ENCODE measurements at regions not wholly inside any gene's neighbourhood (a gene's known extent, or its start where the extent isn't known, plus 50 kb on each side); places are given as distances from the start of the nearest gene placed in this dataset.

- 68% methylated on average over 3 of the region's 3 CpGs for WGBS
- Histone ChIP-seq H3K36me3 (no peaks in the 10 kb centered on the region), H3K9me3 (no peaks in the 10 kb centered on the region), H3K4me3 (no peak overlapping the region), H3K27me3 (no peaks in the 10 kb centered on the region), H3K27ac (peak overlapping the region; percentile 38), H3K4me1 (peaks cover 9% of the 10 kb centered on the region)
- DNase-seq (ENCODE audit: low spot score in 2 of 2), result no peak
- TF ChIP-seq POLR2A (IDR thresholded peaks at IDR 0.05), result no peak
- no peak for TF ChIP-seq EP300 (IDR thresholded peaks at IDR 0.05)
- no peak for TF ChIP-seq POLR2AphosphoS5 (IDR thresholded peaks at IDR 0.05)
Observed at GRCh38 chr2:136239079-136239685, 121.2 kb upstream of the CXCR4 start.

- Histone ChIP-seq H3K4me3 (no peak overlapping the region), H3K36me3 (no peaks in the 10 kb centered on the region), H3K9me3 (no peaks in the 10 kb centered on the region), H3K27me3 (no peaks in the 10 kb centered on the region), H3K27ac (peak overlapping the region; percentile 35), H3K4me1 (peaks cover 9% of the 10 kb centered on the region)
- DNase-seq (ENCODE audit: low spot score in 2 of 2), result no peak
- 54% methylated on average over 6 of the region's 6 CpGs for WGBS
- TF ChIP-seq CTCF (IDR thresholded peaks at IDR 0.05), result no peak
- TF ChIP-seq POLR2AphosphoS5 (IDR thresholded peaks at IDR 0.05), result no peak
- TF ChIP-seq POLR2A (IDR thresholded peaks at IDR 0.05), result no peak
- TF ChIP-seq EP300 (IDR thresholded peaks at IDR 0.05), result no peak
Observed at GRCh38 chr2:136238286-136239078, 120.5 kb upstream of the CXCR4 start.

- H3K36me3 ChIP-seq, result no peaks in the 10 kb centered on the region
- WGBS, result 35% methylated on average over 3 of the region's 4 CpGs
- TF ChIP-seq POLR2AphosphoS5 (IDR thresholded peaks at IDR 0.05) (no peak), POLR2A (IDR thresholded peaks at IDR 0.05) (no peak), CTCF (IDR thresholded peaks at IDR 0.05) (no peak), EP300 (IDR thresholded peaks at IDR 0.05) (no peak)
- peaks cover 9% of the 10 kb centered on the region for H3K4me1 ChIP-seq
- no peak overlapping the region for H3K27ac ChIP-seq
- peaks cover 5% of the 10 kb centered on the region for H3K27me3 ChIP-seq
- no peak for DNase-seq (ENCODE audit: low spot score in 2 of 2)
- no peaks in the 10 kb centered on the region for H3K9me3 ChIP-seq
- no peak overlapping the region for H3K4me3 ChIP-seq
Observed at GRCh38 chr2:136236019-136236418, 118.1 kb upstream of the CXCR4 start.

GRCh38 chr2:136235546-136235945, 117.6 kb upstream of the CXCR4 start:
- Histone ChIP-seq H3K4me3 (no peak overlapping the region), H3K27me3 (peaks cover 5% of the 10 kb centered on the region), H3K36me3 (no peaks in the 10 kb centered on the region), H3K9me3 (no peaks in the 10 kb centered on the region), H3K27ac (no peak overlapping the region), H3K4me1 (peaks cover 9% of the 10 kb centered on the region)
- WGBS, result 32% methylated on average over 4 of the region's 4 CpGs
- TF ChIP-seq EP300 (IDR thresholded peaks at IDR 0.05) (no peak), CTCF (IDR thresholded peaks at IDR 0.05) (no peak), POLR2AphosphoS5 (IDR thresholded peaks at IDR 0.05) (no peak), POLR2A (IDR thresholded peaks at IDR 0.05) (no peak)
- DNase-seq (ENCODE audit: low spot score in 2 of 2), result no peak

- peaks cover 5% of the 10 kb centered on the region for H3K27me3 ChIP-seq
- no peak for DNase-seq (ENCODE audit: low spot score in 2 of 2)
- H3K27ac ChIP-seq, result no peak overlapping the region
- WGBS, result 89% methylated on average over 7 of the region's 7 CpGs
- H3K9me3 ChIP-seq, result no peaks in the 10 kb centered on the region
- no peaks in the 10 kb centered on the region for H3K36me3 ChIP-seq
- TF ChIP-seq EP300 (IDR thresholded peaks at IDR 0.05), result no peak
- no peak for TF ChIP-seq POLR2A (IDR thresholded peaks at IDR 0.05)
- TF ChIP-seq CTCF (IDR thresholded peaks at IDR 0.05), result no peak
- TF ChIP-seq POLR2AphosphoS5 (IDR thresholded peaks at IDR 0.05), result no peak
- H3K4me1 ChIP-seq, result peaks cover 9% of the 10 kb centered on the region
- no peak overlapping the region for H3K4me3 ChIP-seq
Observed at GRCh38 chr2:136234261-136234660, 116.3 kb upstream of the CXCR4 start.
